ENCODE measurements at regions not wholly inside any gene's neighbourhood (a gene's known extent, or its start where the extent isn't known, plus 50 kb on each side); places are given as distances from the start of the nearest gene placed in this dataset.

DNA sequence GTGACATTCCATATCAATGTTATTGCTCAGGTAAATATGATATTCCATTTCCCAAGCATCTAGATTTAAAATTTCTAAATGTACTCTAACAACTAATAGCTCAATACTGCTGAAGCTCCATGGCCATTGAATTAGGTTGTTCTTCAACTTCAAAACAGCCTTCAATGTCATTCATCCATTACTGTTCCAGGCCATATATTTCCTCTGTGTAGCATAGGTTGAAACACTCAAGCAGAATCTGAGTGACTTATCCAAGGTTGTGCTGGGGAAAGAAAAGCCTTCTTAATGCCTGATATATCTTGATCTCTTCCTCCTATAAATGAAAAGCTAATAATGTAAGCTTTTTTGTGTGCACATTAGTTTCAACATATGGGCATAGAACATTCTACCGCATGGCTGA lies 142.1 kb upstream of the ARL4C start:
- no peak overlapping the region for H2AK5ac ChIP-seq (ENCODE audit: insufficient read length, low read length)
- H2BK12ac ChIP-seq (ENCODE audit: insufficient read length, low read depth, low read length): no peak overlapping the region
- H2BK20ac ChIP-seq (ENCODE audit: low read depth, low read length, poor library complexity, severe bottlenecking): no peak overlapping the region
- no peak overlapping the region for H4K5ac ChIP-seq (ENCODE audit: insufficient read length, low read depth, low read length)
- no peaks in the 10 kb centered on the region for H3K27me3 ChIP-seq (ENCODE audit: insufficient read depth, low read length)
- peaks cover 26 to 31% of the 10 kb centered on the region in 2 experiments for H3K4me1 Mint-ChIP-seq
- H3K79me1 ChIP-seq (ENCODE audit: insufficient read depth, low read depth, low read length, poor library complexity, severe bottlenecking): no peaks in the 10 kb centered on the region
- H3K9me3 Mint-ChIP-seq: peaks cover 48 to 53% of the 10 kb centered on the region in 2 experiments
- no peaks in the 10 kb centered on the region for H4K20me1 ChIP-seq (ENCODE audit: control insufficient read depth, insufficient read depth, insufficient read length)
- no peaks in the 10 kb centered on the region; the same call in 1 of the 2 replicates for H3K4me1 ChIP-seq (ENCODE audit: insufficient read depth, low read length)
- no peak overlapping the region for H4K8ac ChIP-seq (replicated peaks; ENCODE audit: insufficient read length, low read depth, low read length)
- no peak overlapping the region for H2BK120ac ChIP-seq (ENCODE audit: low read depth, low read length, poor library complexity, severe bottlenecking)
- H3T11ph ChIP-seq (ENCODE audit: low read length): no peak overlapping the region
- H3K27me3 Mint-ChIP-seq (ENCODE audit: low read depth): no peaks in the 10 kb centered on the region
- no peak overlapping the region for H3K4ac ChIP-seq (ENCODE audit: low read depth, low read length)
- peaks cover 31 to 56% (median 32%) of the 10 kb centered on the region in 3 experiments for H3K36me3 Mint-ChIP-seq (ENCODE audit: insufficient read depth in 1 of 3, low read depth in 3 of 3)
- no CpG with 5 or more reads among the region's 1 CpG for whole genome bisulfite sequencing (ENCODE audit: extremely low coverage, insufficient read length, low lambda C conversion rate)
- no peak overlapping the region for H3K14ac ChIP-seq (ENCODE audit: insufficient read depth, low read length)
- no peak overlapping the region for H3K18ac ChIP-seq (ENCODE audit: insufficient read length, low read depth, low read length)
- H3K23ac ChIP-seq (ENCODE audit: insufficient read length, low read depth, low read length): no peak overlapping the region
- no peak overlapping the region for H2BK5ac ChIP-seq (ENCODE audit: insufficient read length, low read length)
- no peak overlapping the region for H2BK15ac ChIP-seq (ENCODE audit: low read depth, low read length)
- H3K27ac Mint-ChIP-seq: no peak overlapping the region
- TF ChIP-seq, protein P1, sequence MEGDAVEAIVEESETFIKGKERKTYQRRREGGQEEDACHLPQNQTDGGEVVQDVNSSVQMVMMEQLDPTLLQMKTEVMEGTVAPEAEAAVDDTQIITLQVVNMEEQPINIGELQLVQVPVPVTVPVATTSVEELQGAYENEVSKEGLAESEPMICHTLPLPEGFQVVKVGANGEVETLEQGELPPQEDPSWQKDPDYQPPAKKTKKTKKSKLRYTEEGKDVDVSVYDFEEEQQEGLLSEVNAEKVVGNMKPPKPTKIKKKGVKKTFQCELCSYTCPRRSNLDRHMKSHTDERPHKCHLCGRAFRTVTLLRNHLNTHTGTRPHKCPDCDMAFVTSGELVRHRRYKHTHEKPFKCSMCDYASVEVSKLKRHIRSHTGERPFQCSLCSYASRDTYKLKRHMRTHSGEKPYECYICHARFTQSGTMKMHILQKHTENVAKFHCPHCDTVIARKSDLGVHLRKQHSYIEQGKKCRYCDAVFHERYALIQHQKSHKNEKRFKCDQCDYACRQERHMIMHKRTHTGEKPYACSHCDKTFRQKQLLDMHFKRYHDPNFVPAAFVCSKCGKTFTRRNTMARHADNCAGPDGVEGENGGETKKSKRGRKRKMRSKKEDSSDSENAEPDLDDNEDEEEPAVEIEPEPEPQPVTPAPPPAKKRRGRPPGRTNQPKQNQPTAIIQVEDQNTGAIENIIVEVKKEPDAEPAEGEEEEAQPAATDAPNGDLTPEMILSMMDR (conservative IDR thresholded peaks at IDR 0.05): no peak
- H3K4me2 ChIP-seq (ENCODE audit: insufficient read depth, insufficient read length, low read length): no peak overlapping the region
- no peak overlapping the region for H3K4me3 Mint-ChIP-seq
- no peak overlapping the region for H2AFZ ChIP-seq (ENCODE audit: low read length)
- no peak overlapping the region for H3K27ac ChIP-seq (ENCODE audit: insufficient read length, low read depth, low read length)
- no peaks in the 10 kb centered on the region for H3K23me2 ChIP-seq (ENCODE audit: insufficient read length, low read depth, low read length, poor library complexity, severe bottlenecking)
- H3K56ac ChIP-seq (ENCODE audit: insufficient read length, low read depth, low read length): no peak overlapping the region
- H3K79me2 ChIP-seq (ENCODE audit: insufficient read depth, low read length): no peaks in the 10 kb centered on the region
- H4K91ac ChIP-seq (ENCODE audit: insufficient read length, low read depth, low read length): no peak overlapping the region
- no peaks in the 10 kb centered on the region for H3K9me3 ChIP-seq (ENCODE audit: control insufficient read depth, low read depth, low read length)
- no peak overlapping the region for H3K9ac ChIP-seq (ENCODE audit: extremely low read depth, insufficient read length, low read length)
- no peak for DNase-seq
